DMS53 (cell line): ENCODE measurements at regions not wholly inside any gene's neighbourhood (a gene's known extent, or its start where the extent isn't known, plus 50 kb on each side); places are given as distances from the start of the nearest gene placed in this dataset.

ENCODE experiments used
- DNase-seq: peaks from one replicate; lab custom pipeline; 2025; lab: John Stamatoyannopoulos, UW

DNA sequence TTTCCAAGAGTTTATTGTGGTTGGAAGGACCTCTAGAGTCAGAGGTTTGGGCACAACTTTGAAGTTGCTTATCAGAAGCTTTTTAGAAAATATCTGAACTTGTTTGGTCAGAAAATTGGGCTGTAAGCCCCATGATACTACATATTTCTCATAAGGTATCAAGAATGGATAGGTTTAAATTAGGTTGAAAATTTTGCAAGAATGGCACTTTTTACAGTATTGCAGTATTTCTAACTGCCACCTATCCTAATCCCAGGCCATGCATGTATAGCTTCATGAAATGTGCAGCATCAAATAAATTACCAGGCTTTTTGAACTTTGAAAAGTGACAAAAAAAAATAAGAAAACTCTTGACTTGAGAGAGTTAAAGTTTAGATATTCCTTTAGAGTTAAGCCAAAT, 367.2 kb downstream of the FIGN start:
- no peak for DNase-seq

DNA sequence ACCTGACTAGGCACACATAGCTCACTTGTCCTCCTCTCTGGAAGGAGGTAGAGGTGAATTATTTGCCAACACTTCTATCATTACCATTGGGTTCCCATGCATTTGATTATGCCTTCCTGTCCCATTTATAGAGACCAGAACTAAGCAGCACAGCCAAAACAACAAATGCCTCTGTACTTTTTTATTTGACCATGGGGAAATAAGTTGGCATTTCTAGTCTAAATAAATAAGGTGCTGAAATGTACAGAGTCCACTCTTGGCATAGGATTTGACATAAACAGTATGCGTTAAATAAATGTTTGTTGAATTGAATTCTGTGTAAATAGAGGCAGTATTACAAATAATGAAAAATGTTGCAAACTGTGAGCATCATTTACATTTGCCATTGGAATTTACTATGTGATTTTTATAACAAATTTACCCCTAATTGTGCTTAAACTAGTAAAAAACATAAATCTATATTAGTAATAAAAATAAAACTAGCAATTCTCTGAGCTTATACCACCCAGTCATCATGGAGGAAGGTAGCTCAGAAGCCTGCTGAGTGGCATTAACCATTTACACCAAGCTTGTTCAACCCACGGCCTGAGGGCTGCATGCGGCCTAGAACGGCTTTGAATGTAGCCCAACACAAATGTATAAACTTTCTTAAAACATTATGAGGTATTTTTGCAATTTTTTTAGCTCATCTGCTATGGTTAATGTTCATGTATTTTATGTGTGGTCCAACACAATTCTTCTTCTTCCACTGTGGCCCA, 367.8 kb downstream of the FIGN start:
- no peak for DNase-seq

DNA sequence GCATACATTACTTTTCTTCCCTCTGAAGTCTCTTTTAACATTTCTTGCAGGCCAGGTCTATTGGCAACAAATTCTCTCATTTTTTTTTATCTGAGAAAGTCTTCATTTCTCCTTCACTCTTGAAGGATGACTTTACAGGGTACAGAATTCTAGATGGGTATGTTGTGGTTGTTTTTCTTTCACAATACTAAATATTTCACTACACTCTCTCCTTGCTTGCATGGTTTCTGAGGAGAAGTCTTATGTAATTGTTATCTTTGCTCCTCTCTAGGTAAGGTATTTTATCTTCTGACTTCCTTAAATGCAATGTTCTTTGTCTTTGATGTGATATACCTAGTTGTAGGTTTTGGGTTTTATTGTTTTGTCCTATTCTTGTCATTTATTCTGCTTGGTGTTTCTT, 371.1 kb downstream of the FIGN start:
- no peak for DNase-seq

DNA sequence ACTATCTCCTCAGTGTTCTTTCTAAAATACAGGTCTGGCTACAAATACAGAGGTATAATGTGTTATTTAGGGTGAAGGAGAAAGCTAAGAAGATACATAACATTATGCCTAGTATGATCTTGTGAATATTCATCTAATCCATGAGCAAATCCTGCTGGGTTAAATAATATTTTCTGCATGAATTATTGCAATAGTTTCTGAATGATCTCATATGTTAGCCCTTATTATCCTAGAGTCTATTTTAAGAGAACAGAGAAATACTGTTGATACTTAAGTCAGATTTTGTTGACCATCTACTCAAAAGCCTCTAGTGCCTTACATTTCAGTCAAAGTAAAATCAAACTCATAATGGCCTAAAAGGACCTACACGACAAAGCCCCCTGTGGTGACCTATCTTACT, 382.3 kb downstream of the FIGN start:
- no peak for DNase-seq

DNA sequence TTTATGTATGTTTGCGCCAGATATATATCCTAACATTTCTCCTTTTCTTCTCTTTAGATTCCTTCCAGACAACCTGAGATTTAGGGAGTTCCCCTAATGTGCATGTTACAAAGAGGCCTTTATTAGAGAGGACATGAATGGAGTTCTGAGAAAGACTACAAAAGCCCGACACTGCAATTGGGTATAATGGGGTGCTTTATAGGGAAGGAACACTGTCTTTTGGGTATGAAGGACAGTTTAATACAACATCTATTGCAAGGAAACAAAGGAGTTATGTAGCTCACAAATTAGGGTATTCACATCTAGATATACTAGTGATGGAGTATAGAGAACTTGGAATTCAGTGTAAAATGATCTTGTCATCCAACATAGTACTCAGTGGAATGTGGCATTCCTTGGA, 383.8 kb downstream of the FIGN start:
- no peak for DNase-seq

DNA sequence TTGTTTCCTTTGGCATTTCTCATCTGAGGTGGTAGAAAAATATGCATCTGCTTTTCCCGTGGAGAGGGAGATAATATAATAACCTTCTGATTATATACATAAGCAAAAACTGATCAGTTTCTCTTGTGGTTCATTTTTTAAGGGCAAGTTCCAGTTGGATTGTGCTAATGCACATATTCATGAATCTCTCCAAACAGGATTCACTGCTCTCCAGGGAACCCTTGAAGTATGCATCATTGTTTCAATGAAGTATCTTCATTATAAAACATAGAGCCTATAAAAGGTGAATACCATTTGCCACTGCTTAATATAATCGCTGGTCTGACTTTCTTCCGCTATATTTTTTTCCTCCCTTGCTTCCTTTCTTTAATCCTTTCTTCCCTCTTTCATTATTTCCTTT, 384.7 kb downstream of the FIGN start:
- no peak for DNase-seq

DNA sequence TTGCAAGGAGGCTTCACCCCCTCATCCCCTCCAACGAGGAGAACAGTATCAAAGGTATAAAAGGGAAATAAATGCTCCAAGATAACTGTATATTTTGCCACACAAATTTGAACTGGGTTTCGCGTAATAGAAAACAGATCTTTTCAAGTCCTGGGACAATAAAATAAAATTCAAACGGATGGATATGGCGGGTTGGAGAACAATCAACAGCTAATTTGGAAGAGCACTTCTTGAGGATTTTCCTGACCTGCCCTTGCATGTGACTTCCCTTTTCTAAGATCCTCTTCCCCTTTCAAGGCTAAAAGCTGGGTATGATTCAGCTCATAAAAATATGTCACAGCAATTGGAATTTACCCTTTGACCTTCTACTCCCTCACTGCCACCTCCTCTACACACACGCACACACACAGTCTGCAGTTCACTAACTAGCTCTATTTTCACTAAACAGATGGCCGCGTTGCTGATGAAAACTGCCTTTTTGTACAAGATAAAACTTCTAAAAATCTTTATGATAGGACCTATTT, 386.9 kb downstream of the FIGN start:
- peak; percentile 37 for DNase-seq

DNA sequence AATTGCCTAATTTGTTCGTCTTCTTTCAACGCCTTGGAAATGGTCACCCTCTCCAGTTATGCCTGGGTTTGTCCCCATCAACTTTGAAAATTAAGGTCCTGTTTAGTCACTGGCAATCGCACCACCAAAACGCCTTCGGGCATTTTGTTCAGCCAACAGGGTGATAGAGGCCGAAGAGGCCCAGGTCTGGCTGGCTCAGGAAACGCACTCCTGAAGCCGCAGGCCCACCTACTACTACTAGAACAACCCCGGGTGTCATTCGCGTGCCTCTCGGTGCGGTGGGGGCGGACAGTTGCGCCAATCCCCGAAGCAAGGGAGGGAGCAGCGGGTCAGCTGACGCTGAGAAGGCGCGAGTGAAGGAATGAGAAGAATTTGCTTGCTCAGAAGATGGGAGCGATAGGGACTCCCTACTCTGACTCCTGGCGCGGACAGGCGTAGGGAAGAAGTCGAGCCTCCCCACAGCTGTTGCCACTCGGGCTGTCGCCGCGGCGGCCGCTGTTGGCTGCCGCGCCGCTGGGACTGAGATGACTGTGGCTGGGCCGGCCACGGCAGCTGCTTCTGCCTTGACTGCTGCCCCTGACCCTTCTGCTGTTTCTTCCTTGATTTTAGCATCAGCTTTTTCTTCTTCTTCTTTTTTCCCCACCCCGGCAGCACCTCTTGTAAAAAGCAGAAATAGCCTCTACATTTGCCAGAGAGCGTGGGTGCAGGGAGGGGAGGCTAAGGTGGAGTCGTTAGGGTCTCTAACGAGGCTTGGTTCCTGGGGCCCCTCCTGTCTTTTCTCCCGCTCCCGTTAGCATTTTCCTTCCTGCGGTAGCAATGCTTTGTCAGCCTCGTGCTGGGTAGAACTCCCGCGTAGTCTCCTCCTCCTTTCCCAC, 387.6 kb downstream of the FIGN start:
- DNase-seq, result peak; percentile 85

DNA sequence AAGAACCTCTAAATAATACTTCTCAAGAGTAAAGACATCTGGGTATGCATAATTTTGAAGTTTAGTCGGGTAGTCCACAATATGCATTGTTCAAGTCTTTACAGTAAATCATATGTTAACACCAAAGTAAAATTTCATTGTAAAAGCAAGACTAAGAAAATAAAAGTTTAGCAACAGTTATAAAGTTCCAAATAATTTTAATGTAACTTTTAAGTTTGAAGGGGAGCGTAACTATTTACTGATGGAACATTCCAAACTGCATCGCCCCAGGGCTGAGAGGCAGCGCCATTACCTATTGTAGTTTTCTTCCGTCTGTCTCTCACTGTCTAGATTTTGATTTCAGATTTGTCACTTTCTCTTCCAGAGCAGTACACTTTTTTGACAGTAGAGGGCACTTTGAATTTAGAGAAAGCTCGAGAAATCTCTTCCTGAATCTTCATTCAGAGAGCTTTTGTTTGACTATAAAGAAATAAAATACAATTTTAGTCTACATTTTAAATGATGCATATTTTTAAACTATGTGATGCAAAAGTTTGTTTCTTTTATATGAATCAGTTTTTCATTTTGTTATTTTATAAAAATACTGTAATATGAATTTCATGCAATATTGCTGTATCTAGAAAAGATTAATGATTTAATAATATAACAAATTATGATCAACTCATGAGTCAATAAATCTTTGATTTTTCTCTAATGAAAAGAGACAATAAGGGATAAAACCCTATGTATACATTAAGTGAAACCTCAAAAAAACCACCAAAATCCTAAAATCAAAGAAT, 389.8 kb downstream of the FIGN start:
- DNase-seq, result peak; percentile 88

DNA sequence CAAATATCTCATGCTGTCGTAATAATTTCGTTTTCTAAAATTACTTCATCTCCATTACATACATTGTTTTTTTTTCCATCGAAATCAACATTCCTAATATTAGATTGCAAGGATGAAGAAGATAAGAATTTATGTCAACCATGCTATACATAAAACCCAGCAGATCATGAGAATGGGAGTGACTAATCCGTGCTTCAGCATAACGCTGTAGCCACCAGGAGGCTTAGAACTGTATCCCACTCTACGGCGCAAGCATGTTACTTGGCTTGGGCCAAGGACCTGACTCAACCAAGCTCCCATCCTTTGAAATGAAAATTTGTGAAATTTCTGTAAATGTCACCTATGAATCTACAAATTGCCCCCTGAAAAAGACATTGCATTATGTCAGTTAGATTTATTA, 392.5 kb downstream of the FIGN start:
- no peak for DNase-seq

DNA sequence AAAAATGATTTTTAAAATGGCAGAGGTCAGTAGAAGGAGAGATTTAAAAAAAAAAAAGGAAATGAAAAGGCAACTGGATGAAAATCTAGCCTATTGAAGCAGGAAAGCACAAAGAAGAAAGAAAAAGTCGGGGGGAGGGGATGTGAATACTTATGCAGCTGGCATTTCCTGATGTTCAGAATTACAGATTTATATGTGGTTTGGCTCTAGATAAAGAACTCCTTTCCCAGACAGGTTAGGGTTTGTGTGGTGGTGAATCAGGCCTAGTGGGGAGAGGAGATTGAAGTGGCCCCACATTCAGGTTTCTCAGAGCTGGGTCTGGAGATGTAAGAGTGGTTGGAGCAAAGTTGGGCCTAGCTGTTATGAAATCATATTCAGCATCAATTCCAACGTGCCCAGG, 394.4 kb downstream of the FIGN start:
- no peak for DNase-seq

DNA sequence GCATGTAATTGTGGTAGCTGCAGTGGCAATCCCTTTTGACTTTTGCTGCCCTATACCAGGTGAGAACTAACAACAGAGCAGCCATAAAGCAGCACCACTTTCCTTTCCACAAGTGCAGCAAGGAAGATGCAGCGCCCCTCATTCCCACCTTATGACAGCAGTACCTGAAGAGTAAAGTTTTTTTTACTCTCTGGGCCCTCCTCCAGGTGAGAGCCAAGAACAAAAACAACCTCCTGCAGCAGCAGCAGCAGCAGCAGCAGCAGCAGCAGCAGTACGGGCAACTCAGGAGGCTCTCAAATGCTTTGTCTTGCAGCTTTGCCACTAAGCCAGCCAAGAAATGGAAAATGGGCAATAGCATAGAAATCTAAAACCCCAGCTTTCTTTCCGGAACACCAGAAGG, 397.5 kb downstream of the FIGN start:
- no peak for DNase-seq

DNA sequence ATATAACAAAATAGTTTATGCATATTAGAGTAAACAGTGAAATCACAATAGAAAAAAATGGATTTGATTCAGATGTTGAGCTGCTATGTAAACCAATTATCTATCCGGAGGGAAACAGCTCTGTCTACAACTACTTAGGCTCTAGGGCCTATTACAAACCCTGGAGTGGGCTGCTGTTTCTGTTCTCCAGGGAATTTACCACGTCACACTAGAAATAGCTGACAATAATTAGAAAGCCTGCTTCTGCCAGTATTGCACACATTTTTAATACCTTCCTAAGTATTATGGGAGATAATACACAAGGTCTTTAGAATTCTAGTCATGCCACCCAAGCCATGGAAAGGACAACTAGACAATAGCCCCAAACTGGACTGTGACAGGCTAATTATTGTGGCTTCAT, 411.1 kb downstream of the FIGN start:
- peak; percentile 91 for DNase-seq

DNA sequence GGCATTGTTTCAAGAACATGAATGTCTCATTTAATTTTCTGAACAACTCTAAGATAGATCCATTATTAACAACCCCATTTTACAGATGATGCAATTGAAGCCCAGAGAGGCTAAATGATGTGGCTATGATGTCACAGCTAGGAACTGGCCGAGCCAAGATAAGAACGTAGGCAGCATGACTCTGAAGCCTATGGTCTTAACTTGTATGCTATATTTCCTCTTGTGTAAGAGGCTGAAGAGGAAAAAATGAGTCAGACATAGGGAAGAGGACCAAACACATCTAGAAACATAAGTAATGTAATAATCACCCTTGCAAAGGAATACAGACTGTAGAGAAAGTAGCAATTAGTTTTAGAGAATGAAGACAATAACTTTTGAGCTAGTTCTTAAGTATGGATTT, 416.8 kb downstream of the FIGN start:
- no peak for DNase-seq

DNA sequence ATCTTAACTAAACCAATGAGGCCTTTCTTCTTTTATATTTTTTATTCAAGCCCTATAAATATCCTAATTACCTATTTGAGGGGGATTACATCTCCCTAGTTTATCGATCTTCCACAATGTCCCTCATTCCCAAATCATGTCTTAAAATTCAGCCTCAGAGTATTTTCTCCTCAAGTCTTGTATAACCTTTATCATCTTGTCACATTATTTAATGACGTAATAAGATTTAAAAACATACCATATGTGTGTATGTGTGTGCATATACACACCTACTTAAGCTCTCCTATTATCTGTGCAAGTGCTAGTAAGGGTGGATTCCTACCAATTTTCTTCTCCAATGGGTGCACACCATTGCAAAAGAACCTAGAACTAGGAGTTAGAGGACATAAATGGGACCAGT, 421.1 kb downstream of the FIGN start:
- DNase-seq, result no peak

DNA sequence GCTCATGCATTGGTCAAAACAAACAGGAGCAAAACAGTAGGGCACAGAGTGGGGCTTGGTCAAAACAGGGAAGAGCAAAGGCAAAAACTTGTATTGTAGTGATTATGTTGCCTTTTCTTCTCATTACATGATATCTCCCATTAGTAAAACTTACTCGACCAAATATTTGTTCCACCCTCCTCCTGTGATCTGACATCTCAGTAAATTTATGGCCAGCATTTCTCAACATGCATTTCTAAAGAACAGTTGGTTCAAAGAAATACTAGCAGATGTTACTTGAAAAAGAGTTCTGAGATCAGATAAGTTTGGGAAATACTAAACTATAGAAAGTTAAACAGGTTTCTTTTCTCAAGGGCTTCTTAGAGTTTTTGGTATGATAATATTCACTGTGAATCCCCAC, 423.1 kb downstream of the FIGN start:
- DNase-seq, result no peak

DNA sequence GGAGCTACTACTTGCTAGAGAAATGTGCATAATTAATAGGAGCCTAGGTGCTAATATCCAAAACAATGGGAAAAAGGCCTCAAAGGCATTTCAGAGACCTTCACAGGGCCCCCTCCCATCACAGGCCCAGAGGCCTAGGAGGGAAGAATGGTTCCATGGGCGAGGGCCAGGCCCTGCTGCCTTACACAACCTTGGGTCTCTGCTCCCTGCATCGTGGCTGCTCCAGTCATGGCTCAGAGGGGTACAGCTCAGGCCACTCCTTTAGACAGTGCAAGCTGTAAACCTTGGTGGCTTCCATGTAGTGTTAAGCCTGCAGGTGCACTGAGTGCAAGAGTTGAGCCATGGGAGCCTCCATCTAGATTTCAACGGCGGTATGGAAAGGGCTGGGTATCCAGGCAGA, 429.2 kb downstream of the FIGN start:
- DNase-seq, result no peak

DNA sequence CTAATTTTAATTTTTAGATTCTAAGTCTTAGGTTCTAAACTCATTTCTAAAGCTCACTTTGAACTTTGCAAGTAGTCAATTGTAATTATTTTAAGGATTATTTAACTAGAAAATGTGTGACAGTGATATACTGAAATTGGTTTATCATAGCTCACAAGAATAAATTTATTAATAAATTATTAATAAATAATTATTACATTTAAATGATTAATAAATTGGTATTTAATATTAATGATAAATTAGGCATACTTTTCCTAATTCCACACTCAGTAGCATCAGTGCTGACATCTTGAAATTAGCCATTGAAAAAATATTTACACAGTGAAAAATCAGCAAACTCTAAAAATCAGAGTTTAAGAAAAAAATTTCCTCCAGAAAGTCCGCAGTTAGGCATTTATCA, 433.7 kb downstream of the FIGN start:
- no peak for DNase-seq

DNA sequence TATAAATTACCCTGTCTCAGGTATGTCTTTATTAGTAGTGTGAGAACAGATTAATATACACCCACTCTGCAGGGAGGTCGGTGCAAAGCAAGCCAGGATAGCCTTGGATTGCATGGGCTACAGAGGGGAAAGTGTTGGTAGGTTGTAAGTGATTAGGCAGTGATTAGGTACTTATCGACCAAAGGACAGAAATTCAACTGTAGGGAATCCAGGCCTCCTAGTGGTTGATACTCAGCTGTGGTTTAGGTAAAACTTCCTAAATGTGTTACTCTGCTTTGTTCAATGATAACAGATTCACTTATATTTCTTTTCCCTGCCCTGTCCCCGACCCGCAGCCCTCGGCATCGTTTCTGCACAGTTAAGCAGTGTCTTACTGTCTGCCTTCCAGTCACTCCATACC, 444.0 kb downstream of the FIGN start:
- DNase-seq, result no peak

DNA sequence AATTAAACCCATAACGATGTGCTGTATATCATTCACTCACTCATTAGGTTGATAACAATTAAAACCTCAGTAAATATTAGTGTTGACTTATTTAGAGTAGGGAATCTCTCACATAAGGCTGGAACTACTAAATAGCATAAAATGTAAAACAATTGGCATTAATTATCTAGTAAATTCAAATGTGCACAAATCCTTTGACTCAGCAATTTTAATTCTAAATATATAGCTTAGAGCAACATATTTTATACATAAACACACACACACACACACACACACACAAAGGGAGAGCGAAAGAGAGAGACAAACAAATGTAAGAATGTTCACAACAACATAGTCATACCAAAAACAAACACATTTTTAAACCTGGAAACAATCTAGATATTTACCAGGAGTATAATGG, 443.1 kb upstream of the KCNH7 start:
- no peak for DNase-seq

DNA sequence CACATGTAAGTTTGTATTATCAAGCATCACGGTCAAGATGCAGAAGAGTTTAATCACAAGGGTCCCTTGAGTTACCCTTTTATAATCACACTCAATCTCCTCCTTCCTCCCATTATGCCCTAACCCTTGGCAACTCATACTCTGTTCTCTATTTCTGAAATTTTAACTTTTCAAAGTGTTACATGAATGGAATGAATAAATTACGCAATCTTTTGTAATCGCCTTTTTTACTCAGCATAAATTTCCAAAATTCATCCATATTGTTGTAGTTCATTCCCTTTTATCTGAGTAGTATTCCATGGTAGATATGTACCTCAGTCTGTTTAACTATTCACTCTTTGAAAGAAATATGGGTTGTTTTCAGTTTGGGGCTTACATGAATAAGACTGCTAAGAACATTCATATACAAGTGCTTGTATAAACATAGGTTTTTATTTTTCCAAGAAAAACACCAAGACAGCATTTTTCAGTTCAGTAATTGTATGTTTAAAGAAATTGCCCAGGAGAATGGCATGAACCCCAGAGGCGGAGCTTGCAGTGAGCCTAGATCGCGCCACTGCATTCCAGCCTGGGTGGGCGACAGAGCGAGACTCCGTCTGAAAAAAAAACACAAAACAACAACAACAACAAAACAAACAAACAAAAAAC, 430.9 kb upstream of the KCNH7 start:
- no peak for DNase-seq

DNA sequence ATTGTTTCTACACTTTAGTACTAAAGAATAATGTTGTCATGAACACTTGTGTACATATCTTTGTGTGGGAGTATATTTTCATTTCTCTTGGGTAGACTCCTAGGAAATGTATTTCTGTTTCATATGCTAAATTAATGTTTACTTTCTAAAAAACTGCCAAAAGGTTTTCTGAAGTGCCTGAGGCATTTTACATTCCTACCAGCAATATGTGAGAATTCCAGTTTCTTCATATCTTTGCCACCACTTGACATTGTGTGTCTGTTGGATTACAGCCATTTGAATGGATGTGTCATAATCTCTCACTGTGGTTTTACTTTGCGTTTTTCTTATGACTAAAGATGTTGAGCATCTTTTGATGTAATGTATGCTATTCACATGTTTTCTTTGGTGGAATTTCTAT, 428.2 kb upstream of the KCNH7 start:
- DNase-seq, result peak; percentile 30
